ENCODE measurements at regions not wholly inside any gene's neighbourhood (a gene's known extent, or its start where the extent isn't known, plus 50 kb on each side); places are given as distances from the start of the nearest gene placed in this dataset.

DNA sequence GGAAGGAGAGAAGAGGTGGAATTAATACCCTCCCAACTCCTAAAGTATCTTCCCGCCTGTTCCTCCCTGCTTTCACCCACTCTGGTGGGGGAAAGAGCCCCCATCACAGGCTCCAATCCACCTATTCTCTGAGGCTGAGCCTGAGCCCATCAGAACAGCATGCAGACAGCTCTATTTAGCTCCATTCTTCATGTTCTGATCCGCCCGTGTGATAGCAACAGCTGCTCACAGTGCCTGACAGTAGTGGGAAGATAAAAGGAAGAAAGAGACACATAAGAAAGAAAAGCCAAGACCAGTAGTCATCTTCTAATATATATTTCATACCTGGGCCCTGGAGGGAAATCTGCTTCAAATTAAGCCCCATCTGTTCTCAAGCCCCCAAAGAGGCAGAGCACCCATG is 80.3 kb upstream of the AKIP1 start:
- Histone ChIP-seq H3K18ac (ENCODE audit: insufficient read length, low read depth, low read length) (no peak overlapping the region), H2BK12ac (ENCODE audit: insufficient read length, low read depth, low read length) (no peak overlapping the region), H3T11ph (ENCODE audit: low read length) (no peak overlapping the region), H3K23ac (ENCODE audit: insufficient read length, low read depth, low read length) (no peak overlapping the region), H2BK5ac (ENCODE audit: insufficient read length, low read length) (no peak overlapping the region), H3K23me2 (ENCODE audit: insufficient read length, low read depth, low read length, poor library complexity, severe bottlenecking) (no peaks in the 10 kb centered on the region), H3K4me1 (ENCODE audit: insufficient read depth, low read length) (peaks cover 6% of the 10 kb centered on the region; the same call in 1 of the 2 replicates), H2AK5ac (ENCODE audit: insufficient read length, low read length) (no peak overlapping the region), H3K27ac (ENCODE audit: insufficient read length, low read depth, low read length) (no peak overlapping the region), H3K4me2 (ENCODE audit: insufficient read depth, insufficient read length, low read length) (no peak overlapping the region), H3K9me3 (ENCODE audit: control insufficient read depth, low read depth, low read length) (no peaks in the 10 kb centered on the region), H2AFZ (ENCODE audit: low read length) (no peak overlapping the region), H3K4ac (ENCODE audit: low read depth, low read length) (no peak overlapping the region), H4K91ac (ENCODE audit: insufficient read length, low read depth, low read length) (no peak overlapping the region), H2BK20ac (ENCODE audit: low read depth, low read length, poor library complexity, severe bottlenecking) (no peak overlapping the region), H4K5ac (ENCODE audit: insufficient read length, low read depth, low read length) (no peak overlapping the region), H2BK120ac (ENCODE audit: low read depth, low read length, poor library complexity, severe bottlenecking) (no peak overlapping the region), H3K79me1 (ENCODE audit: insufficient read depth, low read depth, low read length, poor library complexity, severe bottlenecking) (no peaks in the 10 kb centered on the region), H3K14ac (ENCODE audit: insufficient read depth, low read length) (no peak overlapping the region), H3K79me2 (ENCODE audit: insufficient read depth, low read length) (no peaks in the 10 kb centered on the region), H3K9ac (ENCODE audit: extremely low read depth, insufficient read length, low read length) (no peak overlapping the region), H2BK15ac (ENCODE audit: low read depth, low read length) (no peak overlapping the region), H4K20me1 (ENCODE audit: control insufficient read depth, insufficient read depth, insufficient read length) (no peaks in the 10 kb centered on the region), H3K56ac (ENCODE audit: insufficient read length, low read depth, low read length) (no peak overlapping the region), H3K27me3 (ENCODE audit: insufficient read depth, low read length) (no peaks in the 10 kb centered on the region), H4K8ac (replicated peaks; ENCODE audit: insufficient read length, low read depth, low read length) (no peak overlapping the region)
- no peak overlapping the region for H3K4me3 Mint-ChIP-seq
- H3K4me1 Mint-ChIP-seq, result peaks cover 26 to 30% of the 10 kb centered on the region in 2 experiments
- H3K27ac Mint-ChIP-seq, result no peak overlapping the region
- TF ChIP-seq, protein P1, sequence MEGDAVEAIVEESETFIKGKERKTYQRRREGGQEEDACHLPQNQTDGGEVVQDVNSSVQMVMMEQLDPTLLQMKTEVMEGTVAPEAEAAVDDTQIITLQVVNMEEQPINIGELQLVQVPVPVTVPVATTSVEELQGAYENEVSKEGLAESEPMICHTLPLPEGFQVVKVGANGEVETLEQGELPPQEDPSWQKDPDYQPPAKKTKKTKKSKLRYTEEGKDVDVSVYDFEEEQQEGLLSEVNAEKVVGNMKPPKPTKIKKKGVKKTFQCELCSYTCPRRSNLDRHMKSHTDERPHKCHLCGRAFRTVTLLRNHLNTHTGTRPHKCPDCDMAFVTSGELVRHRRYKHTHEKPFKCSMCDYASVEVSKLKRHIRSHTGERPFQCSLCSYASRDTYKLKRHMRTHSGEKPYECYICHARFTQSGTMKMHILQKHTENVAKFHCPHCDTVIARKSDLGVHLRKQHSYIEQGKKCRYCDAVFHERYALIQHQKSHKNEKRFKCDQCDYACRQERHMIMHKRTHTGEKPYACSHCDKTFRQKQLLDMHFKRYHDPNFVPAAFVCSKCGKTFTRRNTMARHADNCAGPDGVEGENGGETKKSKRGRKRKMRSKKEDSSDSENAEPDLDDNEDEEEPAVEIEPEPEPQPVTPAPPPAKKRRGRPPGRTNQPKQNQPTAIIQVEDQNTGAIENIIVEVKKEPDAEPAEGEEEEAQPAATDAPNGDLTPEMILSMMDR (conservative IDR thresholded peaks at IDR 0.05), result no peak
- DNase-seq, result no peak
- no peaks in the 10 kb centered on the region for H3K36me3 Mint-ChIP-seq (ENCODE audit: insufficient read depth in 1 of 3, low read depth in 3 of 3)
- H3K9me3 Mint-ChIP-seq, result no peaks in the 10 kb centered on the region
- no peaks in the 10 kb centered on the region for H3K27me3 Mint-ChIP-seq (ENCODE audit: low read depth)
- whole genome bisulfite sequencing (ENCODE audit: extremely low coverage, insufficient read length, low lambda C conversion rate), result no CpG with 5 or more reads among the region's 3 CpGs

Measured in H9 (cell line).